Right hindlimb (tissue), 1 donor: ENCODE measurements at regions not wholly inside any gene's neighbourhood (a gene's known extent, or its start where the extent isn't known, plus 50 kb on each side); places are given as distances from the start of the nearest gene placed in this dataset.
"Not testable (repeated sequence)": the region's sequence is repeated elsewhere in the genome, so short reads cannot be mapped to it uniquely, and the experiment has no call there.

Source experiments
- DNase-seq: peaks from one replicate; pipeline ENCODE4 v3.0.0-alpha.2; 2018

- DNase-seq: no peak
These were observed 180.6 kb upstream of the CAND1 start for GRCh38 chr12:67088401-67089118.

- no peak for DNase-seq
These were observed 178.0 kb upstream of the CAND1 start for GRCh38 chr12:67091204-67091603.

- DNase-seq: no peak
These were observed 177.5 kb upstream of the CAND1 start for GRCh38 chr12:67091678-67092077.

- DNase-seq: not testable (repeated sequence)
These were observed 176.2 kb upstream of the CAND1 start for GRCh38 chr12:67092934-67093333.

- no peak for DNase-seq
These were observed 172.4 kb upstream of the CAND1 start for GRCh38 chr12:67096533-67097318.

GRCh38 chr12:67099858-67100257 lies 169.3 kb upstream of the CAND1 start:
- no peak for DNase-seq

- no peak for DNase-seq
These were observed 165.6 kb upstream of the CAND1 start for GRCh38 chr12:67103521-67103920.

- no peak for DNase-seq
These were observed 161.9 kb upstream of the CAND1 start for GRCh38 chr12:67107235-67107634.

GRCh38 chr12:67107751-67108269 lies 161.3 kb upstream of the CAND1 start:
- DNase-seq: no peak

GRCh38 chr12:67110345-67110744 lies 158.8 kb upstream of the CAND1 start:
- not testable (repeated sequence) for DNase-seq

GRCh38 chr12:67111182-67111581 lies 158.0 kb upstream of the CAND1 start:
- DNase-seq: no peak

- no peak for DNase-seq
These were observed 156.6 kb upstream of the CAND1 start for GRCh38 chr12:67112586-67112985.

- DNase-seq: no peak
These were observed 153.0 kb upstream of the CAND1 start for GRCh38 chr12:67116134-67116533.

- no peak for DNase-seq
These were observed 146.6 kb upstream of the CAND1 start for GRCh38 chr12:67122584-67122983.

- no peak for DNase-seq
These were observed 131.9 kb upstream of the CAND1 start for GRCh38 chr12:67137256-67137655.

GRCh38 chr12:67141296-67142018 lies 127.7 kb upstream of the CAND1 start:
- DNase-seq: no peak

GRCh38 chr12:67145692-67146091 lies 123.5 kb upstream of the CAND1 start:
- no peak for DNase-seq

- no peak for DNase-seq
These were observed 122.1 kb upstream of the CAND1 start for GRCh38 chr12:67147030-67147429.

- DNase-seq: no peak
These were observed 121.7 kb upstream of the CAND1 start for GRCh38 chr12:67147447-67147846.

- DNase-seq: no peak
These were observed 120.9 kb upstream of the CAND1 start for GRCh38 chr12:67148265-67148664.

- DNase-seq: no peak
These were observed 117.3 kb upstream of the CAND1 start for GRCh38 chr12:67151886-67152285.

GRCh38 chr12:67152451-67152850 lies 116.7 kb upstream of the CAND1 start:
- DNase-seq: no peak

GRCh38 chr12:67154901-67155300 lies 114.3 kb upstream of the CAND1 start:
- DNase-seq: no peak
